GM23338 (cell line): ENCODE measurements at regions not wholly inside any gene's neighbourhood (a gene's known extent, or its start where the extent isn't known, plus 50 kb on each side); places are given as distances from the start of the nearest gene placed in this dataset.

Experiments used
- ATAC-seq: fragments of 200-7000 bp; cut with Tn5 transposase; 3 replicates; pipeline ENCODE4 v1.9.1; 2020
- DNase-seq: peaks from one replicate; pipeline ENCODE4 v3.0.0-alpha.2; 2015; ENCODE audit warnings: low spot score
- H2AFZ ChIP-seq: fragments of 200-600 bp; sonication (generic); 2 replicates; pipeline ENCODE4 v1.8.0; 2016; ENCODE audit warnings: antibody characterized with exemption, mild to moderate bottlenecking, moderate library complexity
- H3F3A ChIP-seq: fragments of 200-600 bp; sonication (generic); replicated peaks from 2 replicates; pipeline ENCODE4 v1.8.0; 2017; ENCODE audit warnings: antibody characterized with exemption, mixed run types, low read depth
- H3K27ac ChIP-seq: fragments of 200-600 bp; sonication (generic); 2 replicates; pipeline ENCODE4 v1.6.1; 2016; ENCODE audit warnings: low read depth
- H3K27me3 ChIP-seq: fragments of 200-600 bp; sonication (generic); 2 replicates; pipeline ENCODE4 v1.8.0; 2016; ENCODE audit warnings: mild to moderate bottlenecking, mixed run types, moderate library complexity; ENCODE audit not compliant: insufficient read depth
- H3K36me3 ChIP-seq: fragments of 200-600 bp; sonication (generic); 2 replicates; pipeline ENCODE4 v1.8.0; 2016; ENCODE audit warnings: mild to moderate bottlenecking; ENCODE audit not compliant: insufficient read depth
- H3K4me1 ChIP-seq: fragments of 200-600 bp; sonication (generic); 2 replicates; pipeline ENCODE4 v1.8.0; 2016; ENCODE audit warnings: mild to moderate bottlenecking, moderate library complexity; ENCODE audit not compliant: insufficient read depth
- H3K4me2 ChIP-seq: fragments of 200-600 bp; sonication (generic); 2 replicates; pipeline ENCODE4 v1.7.1; 2017; ENCODE audit warnings: mixed run types
- H3K4me3 ChIP-seq: fragments of 200-600 bp; sonication (generic); 2 replicates; pipeline ENCODE4 v1.6.1; 2016; ENCODE audit warnings: mixed run types
- H3K79me2 ChIP-seq: fragments of 200-600 bp; sonication (generic); replicated peaks from 2 replicates; pipeline ENCODE4 v1.8.0; 2017; ENCODE audit warnings: mild to moderate bottlenecking; ENCODE audit not compliant: insufficient read depth
- H3K9me2 ChIP-seq: fragments of 200-600 bp; sonication (generic); 2 replicates; pipeline ENCODE4 v1.8.0; 2017; ENCODE audit not compliant: insufficient read depth
- H4K20me1 ChIP-seq: fragments of 200-600 bp; sonication (generic); replicated peaks from 2 replicates; pipeline ENCODE4 v1.8.0; 2017; ENCODE audit warnings: mild to moderate bottlenecking; ENCODE audit not compliant: insufficient read depth
- H3K27ac Mint-ChIP-seq: 2 replicates; pipeline ENCODE4 v1.8.0; 2020; ENCODE audit warnings: inconsistent platforms, mild to moderate bottlenecking, moderate library complexity, mixed read lengths
- H3K27me3 Mint-ChIP-seq: 3 replicates; pipeline ENCODE4 v1.8.0; 2022; ENCODE audit warnings: low read depth, mild to moderate bottlenecking, moderate library complexity, mixed read lengths, inconsistent platforms; ENCODE audit not compliant: insufficient read depth, poor library complexity
- H3K36me3 Mint-ChIP-seq: 3 replicates; pipeline ENCODE4 v1.8.0; 2021; ENCODE audit warnings: low read depth, mild to moderate bottlenecking, inconsistent platforms, moderate library complexity, mixed read lengths
- H3K4me1 Mint-ChIP-seq: 3 replicates; pipeline ENCODE4 v1.8.0; 2020; ENCODE audit warnings: mild to moderate bottlenecking, inconsistent platforms, mixed read lengths
- H3K4me3 Mint-ChIP-seq: 3 replicates; pipeline ENCODE4 v1.8.0; 2021; ENCODE audit warnings: moderate library complexity, mild to moderate bottlenecking, inconsistent platforms, mixed read lengths
- H3K9me3 Mint-ChIP-seq: 3 replicates; pipeline ENCODE4 v1.8.0; 2020; ENCODE audit warnings: moderate library complexity, mild to moderate bottlenecking, inconsistent platforms, mixed read lengths
- CREB1 ChIP-seq: fragments of 250-450 bp; sonication (Bioruptor Pico); IDR thresholded peaks from 2 replicates; pipeline ENCODE4 v1.5.0; 2020; ENCODE audit warnings: low read depth, mild to moderate bottlenecking, moderate library complexity
- NANOG ChIP-seq: IDR thresholded peaks from 2 replicates; pipeline ENCODE4 v1.6.1; 2016; ENCODE audit warnings: antibody characterized with exemption, borderline replicate concordance
- STAT1 ChIP-seq: IDR thresholded peaks from one replicate; pipeline ENCODE4 v1.6.1; 2016; ENCODE audit warnings: antibody characterized with exemption; ENCODE audit not compliant: unreplicated experiment
- TF ChIP-seq, protein P1 (sequence below): fragments of 250-450 bp; sonication (Bioruptor Pico); IDR thresholded peaks from 2 replicates; pipeline ENCODE4 v1.5.0; 2020; ENCODE audit warnings: mild to moderate bottlenecking, moderate library complexity
- TF ChIP-seq, protein P2 (sequence below), 2 experiments: fragments of 200-600 bp in 1 of 2; sonication (generic) in 1 of 2; conservative IDR thresholded peaks; 2 replicates each; pipeline versions ENCODE4 v1.5.1 to v1.6.1; 2016 to 2017; ENCODE audit warnings: antibody characterized with exemption in 2 of 2, low read depth in 2 of 2, mild to moderate bottlenecking in 2 of 2, moderate library complexity in 1 of 2

DNA sequence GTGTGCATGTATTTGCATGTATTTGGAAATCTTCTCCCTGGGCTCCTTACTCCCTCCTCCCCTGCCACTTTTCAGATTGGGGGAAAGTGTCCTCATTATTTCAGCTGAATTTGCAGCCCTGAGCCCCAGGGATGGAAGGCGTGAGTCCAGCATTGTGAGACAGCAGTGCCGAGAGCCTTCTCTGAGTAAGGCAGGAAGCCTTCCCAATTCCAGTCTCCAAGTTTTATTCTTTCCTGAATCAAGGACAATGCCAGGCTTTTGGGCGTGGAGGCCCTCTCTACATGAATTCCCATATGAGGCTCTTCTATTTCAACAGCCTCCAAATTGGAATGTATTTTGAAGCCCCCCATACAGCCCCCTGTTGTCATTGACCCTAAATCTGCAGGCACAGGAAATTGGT is 163.5 kb downstream of the ACKR3 start:
- Mint-ChIP-seq H3K9me3 (no peaks in the 10 kb centered on the region), H3K4me1 (no peaks in the 10 kb centered on the region), H3K36me3 (no peaks in the 10 kb centered on the region), H3K27ac (no peak overlapping the region), H3K4me3 (no peak overlapping the region), H3K27me3 (peaks cover 3% of the 10 kb centered on the region)
- no peak overlapping the region for H2AFZ ChIP-seq
- no peak overlapping the region for H3K4me2 ChIP-seq
- no peaks in the 10 kb centered on the region for H4K20me1 ChIP-seq
- ATAC-seq: no peak
- H3K27me3 ChIP-seq: no peaks in the 10 kb centered on the region
- H3K27ac ChIP-seq: no peak overlapping the region
- H3K4me3 ChIP-seq: no peak overlapping the region
- no peaks in the 10 kb centered on the region for H3K79me2 ChIP-seq
- no peaks in the 10 kb centered on the region for H3K4me1 ChIP-seq
- DNase-seq: no peak
- TF ChIP-seq, protein P1, sequence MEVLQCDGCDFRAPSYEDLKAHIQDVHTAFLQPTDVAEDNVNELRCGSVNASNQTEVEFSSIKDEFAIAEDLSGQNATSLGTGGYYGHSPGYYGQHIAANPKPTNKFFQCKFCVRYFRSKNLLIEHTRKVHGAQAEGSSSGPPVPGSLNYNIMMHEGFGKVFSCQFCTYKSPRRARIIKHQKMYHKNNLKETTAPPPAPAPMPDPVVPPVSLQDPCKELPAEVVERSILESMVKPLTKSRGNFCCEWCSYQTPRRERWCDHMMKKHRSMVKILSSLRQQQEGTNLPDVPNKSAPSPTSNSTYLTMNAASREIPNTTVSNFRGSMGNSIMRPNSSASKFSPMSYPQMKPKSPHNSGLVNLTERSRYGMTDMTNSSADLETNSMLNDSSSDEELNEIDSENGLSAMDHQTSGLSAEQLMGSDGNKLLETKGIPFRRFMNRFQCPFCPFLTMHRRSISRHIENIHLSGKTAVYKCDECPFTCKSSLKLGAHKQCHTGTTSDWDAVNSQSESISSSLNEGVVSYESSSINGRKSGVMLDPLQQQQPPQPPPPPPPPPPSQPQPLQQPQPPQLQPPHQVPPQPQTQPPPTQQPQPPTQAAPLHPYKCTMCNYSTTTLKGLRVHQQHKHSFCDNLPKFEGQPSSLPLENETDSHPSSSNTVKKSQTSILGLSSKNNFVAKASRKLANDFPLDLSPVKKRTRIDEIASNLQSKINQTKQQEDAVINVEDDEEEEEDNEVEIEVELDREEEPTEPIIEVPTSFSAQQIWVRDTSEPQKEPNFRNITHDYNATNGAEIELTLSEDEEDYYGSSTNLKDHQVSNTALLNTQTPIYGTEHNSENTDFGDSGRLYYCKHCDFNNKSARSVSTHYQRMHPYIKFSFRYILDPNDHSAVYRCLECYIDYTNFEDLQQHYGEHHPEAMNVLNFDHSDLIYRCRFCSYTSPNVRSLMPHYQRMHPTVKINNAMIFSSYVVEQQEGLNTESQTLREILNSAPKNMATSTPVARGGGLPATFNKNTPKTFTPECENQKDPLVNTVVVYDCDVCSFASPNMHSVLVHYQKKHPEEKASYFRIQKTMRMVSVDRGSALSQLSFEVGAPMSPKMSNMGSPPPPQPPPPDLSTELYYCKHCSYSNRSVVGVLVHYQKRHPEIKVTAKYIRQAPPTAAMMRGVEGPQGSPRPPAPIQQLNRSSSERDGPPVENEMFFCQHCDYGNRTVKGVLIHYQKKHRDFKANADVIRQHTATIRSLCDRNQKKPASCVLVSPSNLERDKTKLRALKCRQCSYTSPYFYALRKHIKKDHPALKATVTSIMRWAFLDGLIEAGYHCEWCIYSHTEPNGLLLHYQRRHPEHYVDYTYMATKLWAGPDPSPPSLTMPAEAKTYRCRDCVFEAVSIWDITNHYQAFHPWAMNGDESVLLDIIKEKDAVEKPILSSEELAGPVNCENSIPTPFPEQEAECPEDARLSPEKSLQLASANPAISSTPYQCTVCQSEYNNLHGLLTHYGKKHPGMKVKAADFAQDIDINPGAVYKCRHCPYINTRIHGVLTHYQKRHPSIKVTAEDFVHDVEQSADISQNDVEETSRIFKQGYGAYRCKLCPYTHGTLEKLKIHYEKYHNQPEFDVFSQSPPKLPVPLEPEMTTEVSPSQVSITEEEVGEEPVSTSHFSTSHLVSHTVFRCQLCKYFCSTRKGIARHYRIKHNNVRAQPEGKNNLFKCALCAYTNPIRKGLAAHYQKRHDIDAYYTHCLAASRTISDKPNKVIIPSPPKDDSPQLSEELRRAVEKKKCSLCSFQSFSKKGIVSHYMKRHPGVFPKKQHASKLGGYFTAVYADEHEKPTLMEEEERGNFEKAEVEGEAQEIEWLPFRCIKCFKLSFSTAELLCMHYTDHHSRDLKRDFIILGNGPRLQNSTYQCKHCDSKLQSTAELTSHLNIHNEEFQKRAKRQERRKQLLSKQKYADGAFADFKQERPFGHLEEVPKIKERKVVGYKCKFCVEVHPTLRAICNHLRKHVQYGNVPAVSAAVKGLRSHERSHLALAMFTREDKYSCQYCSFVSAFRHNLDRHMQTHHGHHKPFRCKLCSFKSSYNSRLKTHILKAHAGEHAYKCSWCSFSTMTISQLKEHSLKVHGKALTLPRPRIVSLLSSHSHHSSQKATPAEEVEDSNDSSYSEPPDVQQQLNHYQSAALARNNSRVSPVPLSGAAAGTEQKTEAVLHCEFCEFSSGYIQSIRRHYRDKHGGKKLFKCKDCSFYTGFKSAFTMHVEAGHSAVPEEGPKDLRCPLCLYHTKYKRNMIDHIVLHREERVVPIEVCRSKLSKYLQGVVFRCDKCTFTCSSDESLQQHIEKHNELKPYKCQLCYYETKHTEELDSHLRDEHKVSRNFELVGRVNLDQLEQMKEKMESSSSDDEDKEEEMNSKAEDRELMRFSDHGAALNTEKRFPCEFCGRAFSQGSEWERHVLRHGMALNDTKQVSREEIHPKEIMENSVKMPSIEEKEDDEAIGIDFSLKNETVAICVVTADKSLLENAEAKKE: no peak
- TF ChIP-seq, protein P2, sequence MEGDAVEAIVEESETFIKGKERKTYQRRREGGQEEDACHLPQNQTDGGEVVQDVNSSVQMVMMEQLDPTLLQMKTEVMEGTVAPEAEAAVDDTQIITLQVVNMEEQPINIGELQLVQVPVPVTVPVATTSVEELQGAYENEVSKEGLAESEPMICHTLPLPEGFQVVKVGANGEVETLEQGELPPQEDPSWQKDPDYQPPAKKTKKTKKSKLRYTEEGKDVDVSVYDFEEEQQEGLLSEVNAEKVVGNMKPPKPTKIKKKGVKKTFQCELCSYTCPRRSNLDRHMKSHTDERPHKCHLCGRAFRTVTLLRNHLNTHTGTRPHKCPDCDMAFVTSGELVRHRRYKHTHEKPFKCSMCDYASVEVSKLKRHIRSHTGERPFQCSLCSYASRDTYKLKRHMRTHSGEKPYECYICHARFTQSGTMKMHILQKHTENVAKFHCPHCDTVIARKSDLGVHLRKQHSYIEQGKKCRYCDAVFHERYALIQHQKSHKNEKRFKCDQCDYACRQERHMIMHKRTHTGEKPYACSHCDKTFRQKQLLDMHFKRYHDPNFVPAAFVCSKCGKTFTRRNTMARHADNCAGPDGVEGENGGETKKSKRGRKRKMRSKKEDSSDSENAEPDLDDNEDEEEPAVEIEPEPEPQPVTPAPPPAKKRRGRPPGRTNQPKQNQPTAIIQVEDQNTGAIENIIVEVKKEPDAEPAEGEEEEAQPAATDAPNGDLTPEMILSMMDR (conservative IDR thresholded peaks at IDR 0.05; ENCODE audit: low read depth in 2 of 2): no peak
- TF ChIP-seq CREB1 (CRISPR knock-in tag) (no peak), NANOG (no peak), STAT1 (no peak)
- H3F3A ChIP-seq: no peaks in the 10 kb centered on the region
- H3K36me3 ChIP-seq: no peaks in the 10 kb centered on the region
- H3K9me2 ChIP-seq: peaks cover 2% of the 10 kb centered on the region; the same call in 1 of the 2 replicates
